ENCODE measurements at regions not wholly inside any gene's neighbourhood (a gene's known extent, or its start where the extent isn't known, plus 50 kb on each side); places are given as distances from the start of the nearest gene placed in this dataset.
"Not testable (repeated sequence)": the region's sequence is repeated elsewhere in the genome, so short reads cannot be mapped to it uniquely, and the experiment has no call there.

- Histone ChIP-seq H3K9me3 (ENCODE audit: severe bottlenecking) (peaks cover 2% of the 10 kb centered on the region), H3K36me3 (no peaks in the 10 kb centered on the region), H3K4me3 (ENCODE audit: low read depth, low read length) (no peak overlapping the region), H3K27me3 (ENCODE audit: insufficient read depth, low read depth, severe bottlenecking) (peaks cover 33% of the 10 kb centered on the region), H3K27ac (no peak overlapping the region)
- DNase-seq, result no peak
- TF ChIP-seq CTCF (IDR thresholded peaks at IDR 0.05; ENCODE audit: low read depth, low read length), result no peak
These were observed 84.7 kb upstream of the SLIT3 start for GRCh38 chr5:169385636-169386035.

GRCh38 chr5:169384661-169385060, 83.7 kb upstream of the SLIT3 start:
- no peak overlapping the region for H3K27ac ChIP-seq

GRCh38 chr5:169374761-169375160, 73.8 kb upstream of the SLIT3 start:
- no peak for TF ChIP-seq CTCF (IDR thresholded peaks at IDR 0.05; ENCODE audit: low read depth, low read length)
- Histone ChIP-seq H3K36me3 (no peaks in the 10 kb centered on the region), H3K27ac (no peak overlapping the region), H3K4me3 (ENCODE audit: low read depth, low read length) (no peak overlapping the region), H3K9me3 (ENCODE audit: severe bottlenecking) (no peaks in the 10 kb centered on the region), H3K27me3 (ENCODE audit: insufficient read depth, low read depth, severe bottlenecking) (peaks cover 67% of the 10 kb centered on the region)
- no peak for DNase-seq

More at GRCh38 chr5:169384661-169385060, 83.7 kb upstream of the SLIT3 start:
- Histone ChIP-seq H3K27me3 (ENCODE audit: insufficient read depth, low read depth, severe bottlenecking) (peaks cover 27% of the 10 kb centered on the region), H3K4me3 (ENCODE audit: low read depth, low read length) (no peak overlapping the region), H3K36me3 (no peaks in the 10 kb centered on the region), H3K9me3 (ENCODE audit: severe bottlenecking) (peaks cover 3% of the 10 kb centered on the region)
- no peak for DNase-seq
- TF ChIP-seq CTCF (IDR thresholded peaks at IDR 0.05; ENCODE audit: low read depth, low read length), result no peak

GRCh38 chr5:169374111-169374510, 73.2 kb upstream of the SLIT3 start:
- Histone ChIP-seq H3K27me3 (ENCODE audit: insufficient read depth, low read depth, severe bottlenecking) (peaks cover 67% of the 10 kb centered on the region), H3K9me3 (ENCODE audit: severe bottlenecking) (no peaks in the 10 kb centered on the region), H3K36me3 (no peaks in the 10 kb centered on the region), H3K27ac (no peak overlapping the region), H3K4me3 (ENCODE audit: low read depth, low read length) (no peak overlapping the region)
- no peak for TF ChIP-seq CTCF (IDR thresholded peaks at IDR 0.05; ENCODE audit: low read depth, low read length)
- DNase-seq, result no peak

GRCh38 chr5:169371801-169372200, 70.9 kb upstream of the SLIT3 start:
- DNase-seq; H3K36me3 ChIP-seq; H3K9me3 ChIP-seq (ENCODE audit: severe bottlenecking); H3K4me3 ChIP-seq (ENCODE audit: low read depth, low read length); H3K27ac ChIP-seq: not testable (repeated sequence)
- H3K27me3 ChIP-seq (ENCODE audit: insufficient read depth, low read depth, severe bottlenecking), result peaks cover 68% of the 10 kb centered on the region

GRCh38 chr5:169369130-169369529, 68.2 kb upstream of the SLIT3 start:
- Histone ChIP-seq H3K27me3 (ENCODE audit: insufficient read depth, low read depth, severe bottlenecking) (peaks cover 77% of the 10 kb centered on the region), H3K27ac (no peak overlapping the region), H3K4me3 (ENCODE audit: low read depth, low read length) (no peak overlapping the region), H3K36me3 (no peaks in the 10 kb centered on the region), H3K9me3 (ENCODE audit: severe bottlenecking) (no peaks in the 10 kb centered on the region)
- TF ChIP-seq CTCF (IDR thresholded peaks at IDR 0.05; ENCODE audit: low read depth, low read length), result no peak
- no peak for DNase-seq

All from WERI-Rb-1 (cell line).